Caco-2 (cell line): ENCODE measurements at regions not wholly inside any gene's neighbourhood (a gene's known extent, or its start where the extent isn't known, plus 50 kb on each side); places are given as distances from the start of the nearest gene placed in this dataset.

Experiments
- BruUV-seq: library from RNA; stranded (reverse); fragments of 400-500 nt; replicated peaks from 2 replicates; lab custom pipeline; 2021; lab: Mats Ljungman, UMichigan
- CTCF ChIA-PET: fragments of 300-600 bp; sonication (Branson Sonifier 250); formaldehyde crosslinking; loops from one replicate; lab custom pipeline; 2022; ENCODE audit warnings: antibody characterized with exemption; lab: Charles Lee
- POLR2A ChIA-PET: fragments of 300-600 bp; sonication (Branson Sonifier 250); formaldehyde crosslinking; loops from one replicate; lab custom pipeline; 2022; ENCODE audit warnings: antibody characterized with exemption; lab: Charles Lee
- DNase-seq, 2 experiments: peaks; one replicate each; pipeline versions ENCODE4 v3.0.0 to v3.0.0-alpha.2; 2020 to 2022
- H3K27me3 ChIP-seq: replicated peaks from 2 replicates; pipeline ENCODE4 v1.6.0; 2011; ENCODE audit warnings: low read length; ENCODE audit not compliant: control insufficient read depth, insufficient read depth
- H3K36me3 ChIP-seq: 2 replicates; pipeline ENCODE4 v1.5.1; 2011; ENCODE audit warnings: low read length; ENCODE audit not compliant: control insufficient read depth, insufficient read depth
- H3K4me1 ChIP-seq: fragments of 250-450 bp; sonication (Bioruptor Pico); 2 replicates; pipeline ENCODE4 v1.5.1; 2020; ENCODE audit warnings: mild to moderate bottlenecking
- H3K4me3 ChIP-seq: 2 replicates; pipeline ENCODE4 v1.5.1; 2011; ENCODE audit warnings: low read depth, mild to moderate bottlenecking, control low read depth, low read length
- H3K9me3 ChIP-seq: fragments of 250-450 bp; sonication (Bioruptor Pico); 2 replicates; pipeline ENCODE4 v1.5.1; 2020; ENCODE audit warnings: mild to moderate bottlenecking, moderate library complexity
- H3K27ac Mint-ChIP-seq: one replicate; pipeline ENCODE4 v1.8.0; 2022; ENCODE audit warnings: mixed read lengths; ENCODE audit not compliant: unreplicated experiment
- H3K27me3 Mint-ChIP-seq: one replicate; pipeline ENCODE4 v1.8.0; 2022; ENCODE audit warnings: mixed read lengths; ENCODE audit not compliant: insufficient read depth, unreplicated experiment
- H3K36me3 Mint-ChIP-seq: one replicate; pipeline ENCODE4 v1.8.0; 2022; ENCODE audit warnings: mild to moderate bottlenecking, mixed read lengths; ENCODE audit not compliant: insufficient read depth, unreplicated experiment
- H3K4me1 Mint-ChIP-seq: one replicate; pipeline ENCODE4 v1.8.0; 2022; ENCODE audit warnings: low read depth, mixed read lengths; ENCODE audit not compliant: unreplicated experiment
- H3K4me3 Mint-ChIP-seq: one replicate; pipeline ENCODE4 v1.8.0; 2022; ENCODE audit warnings: mild to moderate bottlenecking, moderate library complexity, mixed read lengths; ENCODE audit not compliant: unreplicated experiment
- H3K9me3 Mint-ChIP-seq: one replicate; pipeline ENCODE4 v1.8.0; 2022; ENCODE audit warnings: mixed read lengths; ENCODE audit not compliant: unreplicated experiment
- CTCF ChIP-seq, 2 experiments: fragments of 200-600 bp in 1 of 2; IDR thresholded peaks; 1 replicate in 1 of 2; 2 replicates in 1 of 2; pipeline versions ENCODE4 v1.5.1 to v1.8.0; 2011 to 2022; ENCODE audit warnings: antibody characterized with exemption in 1 of 2, control low read depth in 1 of 2, inconsistent platforms in 1 of 2, low read depth in 1 of 2, low read length in 1 of 2, mild to moderate bottlenecking in 1 of 2, moderate library complexity in 1 of 2; ENCODE audit not compliant: insufficient read depth in 1 of 2, severe bottlenecking in 1 of 2, unreplicated experiment in 1 of 2
- intact Hi-C: fragments of 100-400 bp; cut with micrococcal nuclease; formaldehyde crosslinking; loops from one replicate; pipeline ENCODE4 v1.10.0; 2022; ENCODE audit not compliant: unreplicated experiment

GRCh38 chr7:113548137-113548536, 370.7 kb downstream of the PPP1R3A start:
- TF ChIP-seq CTCF (IDR thresholded peaks at IDR 0.05; ENCODE audit: insufficient read depth in 1 of 2, low read depth in 1 of 2, low read length in 1 of 2, severe bottlenecking in 1 of 2, unreplicated experiment in 1 of 2) = no peak
- Mint-ChIP-seq H3K4me3 (no peak overlapping the region), H3K27ac (no peak overlapping the region), H3K36me3 (no peaks in the 10 kb centered on the region), H3K4me1 (no peaks in the 10 kb centered on the region), H3K9me3 (no peaks in the 10 kb centered on the region), H3K27me3 (no peaks in the 10 kb centered on the region)
- ChIA-PET POLR2A (no interaction called here), CTCF (no interaction called here)
- no peaks in the 10 kb centered on the region for H3K9me3 ChIP-seq
- no peak overlapping the region for H3K4me3 ChIP-seq
- no peaks in the 10 kb centered on the region for H3K4me1 ChIP-seq
- no peak for DNase-seq
- no peaks in the 10 kb centered on the region for H3K27me3 ChIP-seq
- no peaks in the 10 kb centered on the region for H3K36me3 ChIP-seq
- BruUV-seq = no TSS peak
- intact Hi-C loops = no loop called here

DNA sequence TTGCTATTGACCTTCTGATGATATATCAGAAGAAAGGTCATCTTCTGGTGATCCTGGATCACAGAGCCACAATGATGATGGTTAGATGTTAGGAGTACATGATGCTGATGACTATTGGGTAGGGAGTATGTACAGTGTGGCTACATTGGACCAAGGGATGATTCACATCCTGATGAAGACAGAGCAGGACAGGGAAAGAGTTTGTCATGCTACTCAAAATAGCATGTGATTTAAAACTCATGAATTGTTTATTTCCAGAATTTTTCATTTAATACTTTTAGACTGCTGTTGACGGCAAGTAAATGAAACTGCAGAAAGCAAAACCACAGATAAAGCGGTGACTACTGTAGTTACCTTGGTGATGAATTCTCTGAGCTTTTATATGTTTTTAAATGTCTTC, 397.3 kb downstream of the PPP1R3A start:
- Histone ChIP-seq H3K9me3 (no peaks in the 10 kb centered on the region), H3K4me1 (no peaks in the 10 kb centered on the region), H3K4me3 (no peak overlapping the region), H3K27me3 (no peaks in the 10 kb centered on the region), H3K36me3 (no peaks in the 10 kb centered on the region)
- POLR2A ChIA-PET = no interaction called here
- Mint-ChIP-seq H3K36me3 (no peaks in the 10 kb centered on the region), H3K4me3 (no peak overlapping the region), H3K4me1 (no peaks in the 10 kb centered on the region), H3K27me3 (peaks cover 3% of the 10 kb centered on the region), H3K9me3 (peaks cover 5% of the 10 kb centered on the region), H3K27ac (no peak overlapping the region)
- CTCF ChIA-PET = no interaction called here
- intact Hi-C loops = no loop called here
- BruUV-seq = no TSS peak
- TF ChIP-seq CTCF (IDR thresholded peaks at IDR 0.05; ENCODE audit: insufficient read depth in 1 of 2, low read depth in 1 of 2, low read length in 1 of 2, severe bottlenecking in 1 of 2, unreplicated experiment in 1 of 2) = no peak
- DNase-seq = no peak

DNA sequence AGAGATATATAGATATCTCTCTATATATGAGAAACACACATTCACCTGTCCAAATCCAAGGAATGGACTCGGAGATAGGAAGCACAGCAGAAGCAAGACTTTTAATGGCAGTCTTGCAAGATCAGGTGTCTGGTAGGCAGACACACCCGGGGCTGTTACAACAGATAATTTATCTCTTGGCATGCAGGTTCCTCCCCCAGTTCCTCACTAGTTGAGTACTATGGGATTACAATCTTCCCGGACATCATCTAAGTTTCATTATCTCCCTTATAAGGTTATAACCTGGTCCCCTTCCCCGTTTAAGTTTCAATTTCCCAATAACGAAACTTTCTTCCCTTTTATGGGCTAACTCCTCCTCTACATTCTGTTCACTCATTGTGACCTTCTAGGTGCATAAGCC, 399.3 kb downstream of the PPP1R3A start:
- H3K27me3 ChIP-seq = no peaks in the 10 kb centered on the region
- DNase-seq = no peak
- H3K4me3 ChIP-seq = no peak overlapping the region
- H3K36me3 ChIP-seq = no peaks in the 10 kb centered on the region
- Mint-ChIP-seq H3K27ac (no peak overlapping the region), H3K9me3 (peaks cover 10% of the 10 kb centered on the region), H3K4me1 (no peaks in the 10 kb centered on the region), H3K36me3 (no peaks in the 10 kb centered on the region), H3K27me3 (peaks cover 4% of the 10 kb centered on the region), H3K4me3 (no peak overlapping the region)
- H3K4me1 ChIP-seq = no peaks in the 10 kb centered on the region
- intact Hi-C loops = no loop called here
- no TSS peak for BruUV-seq
- CTCF ChIA-PET = no interaction called here
- H3K9me3 ChIP-seq = no peaks in the 10 kb centered on the region
- POLR2A ChIA-PET = no interaction called here
- no peak for TF ChIP-seq CTCF (IDR thresholded peaks at IDR 0.05; ENCODE audit: insufficient read depth in 1 of 2, low read depth in 1 of 2, low read length in 1 of 2, severe bottlenecking in 1 of 2, unreplicated experiment in 1 of 2)
